ENCODE measurements at regions not wholly inside any gene's neighbourhood (a gene's known extent, or its start where the extent isn't known, plus 50 kb on each side); places are given as distances from the start of the nearest gene placed in this dataset.

DNA sequence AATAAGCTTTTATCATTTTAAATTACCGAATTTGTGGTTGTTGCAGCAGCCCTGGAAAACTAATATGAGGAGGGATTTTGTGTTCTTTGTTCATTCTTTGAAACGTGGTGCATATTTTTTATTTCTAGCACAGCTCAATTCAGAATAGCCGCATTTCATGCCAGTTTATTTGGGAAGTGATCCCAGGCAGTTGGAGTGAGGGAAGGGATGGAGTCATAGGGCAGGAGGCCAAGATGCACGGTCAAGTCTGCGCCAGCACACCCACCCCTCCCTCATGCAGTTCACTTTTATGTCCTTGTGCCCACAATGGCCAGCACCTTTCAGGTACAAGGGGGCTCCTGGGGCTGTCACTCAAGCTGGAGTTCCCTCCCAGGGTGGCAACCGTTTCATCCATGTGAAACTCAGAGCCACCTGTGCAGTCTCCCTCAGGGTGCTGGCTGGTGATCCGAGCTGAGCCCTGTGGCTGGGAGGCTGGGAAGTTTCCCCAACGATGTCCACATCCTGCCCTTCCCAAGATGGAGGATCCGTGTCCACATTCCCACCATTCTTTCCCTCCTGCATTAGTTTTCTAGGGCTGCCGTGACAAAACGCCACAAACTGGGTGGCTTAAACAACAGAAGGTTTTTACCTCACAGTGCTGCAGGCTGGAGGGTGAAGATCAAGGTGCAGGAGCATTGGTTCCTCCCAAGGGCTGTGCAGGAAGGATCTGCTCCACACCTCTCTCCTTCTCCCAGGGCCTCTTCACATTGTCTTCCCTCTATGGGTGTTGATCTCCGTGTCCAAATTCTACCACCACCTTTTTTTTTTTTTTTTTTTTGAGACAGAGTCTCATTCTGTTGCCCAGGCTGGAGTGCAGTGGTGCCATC, 68.5 kb upstream of the ITGA6 start:
- TF ChIP-seq, protein P1, sequence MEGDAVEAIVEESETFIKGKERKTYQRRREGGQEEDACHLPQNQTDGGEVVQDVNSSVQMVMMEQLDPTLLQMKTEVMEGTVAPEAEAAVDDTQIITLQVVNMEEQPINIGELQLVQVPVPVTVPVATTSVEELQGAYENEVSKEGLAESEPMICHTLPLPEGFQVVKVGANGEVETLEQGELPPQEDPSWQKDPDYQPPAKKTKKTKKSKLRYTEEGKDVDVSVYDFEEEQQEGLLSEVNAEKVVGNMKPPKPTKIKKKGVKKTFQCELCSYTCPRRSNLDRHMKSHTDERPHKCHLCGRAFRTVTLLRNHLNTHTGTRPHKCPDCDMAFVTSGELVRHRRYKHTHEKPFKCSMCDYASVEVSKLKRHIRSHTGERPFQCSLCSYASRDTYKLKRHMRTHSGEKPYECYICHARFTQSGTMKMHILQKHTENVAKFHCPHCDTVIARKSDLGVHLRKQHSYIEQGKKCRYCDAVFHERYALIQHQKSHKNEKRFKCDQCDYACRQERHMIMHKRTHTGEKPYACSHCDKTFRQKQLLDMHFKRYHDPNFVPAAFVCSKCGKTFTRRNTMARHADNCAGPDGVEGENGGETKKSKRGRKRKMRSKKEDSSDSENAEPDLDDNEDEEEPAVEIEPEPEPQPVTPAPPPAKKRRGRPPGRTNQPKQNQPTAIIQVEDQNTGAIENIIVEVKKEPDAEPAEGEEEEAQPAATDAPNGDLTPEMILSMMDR (IDR thresholded peaks at IDR 0.05; ENCODE audit: insufficient read depth in 1 of 2, low read depth in 1 of 2, low read length in 1 of 2, severe bottlenecking in 1 of 2, unreplicated experiment in 1 of 2): no peak

DNA sequence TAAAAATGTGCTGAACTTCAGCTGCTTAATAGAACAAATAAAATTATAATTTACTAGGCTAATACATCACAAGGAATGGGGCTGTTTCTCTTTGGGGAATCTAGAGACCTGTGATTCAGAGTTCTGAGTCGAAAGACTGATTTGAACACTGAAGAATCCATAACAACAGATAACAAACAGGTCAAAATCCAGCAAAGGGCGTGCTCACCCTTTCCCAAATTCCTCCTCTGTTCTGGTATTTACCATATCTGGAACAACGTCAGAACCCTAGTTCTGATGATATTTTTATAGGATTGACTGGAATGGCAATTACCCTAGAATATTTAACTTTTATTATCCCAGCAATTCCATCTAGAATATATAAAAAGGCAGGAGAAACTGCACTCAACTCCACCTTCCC, 66.0 kb upstream of the ITGA6 start:
- peaks cover 6% of the 10 kb centered on the region for H3K4me1 Mint-ChIP-seq (ENCODE audit: low read depth, unreplicated experiment)
- no peaks in the 10 kb centered on the region for H3K9me3 ChIP-seq
- TF ChIP-seq, protein P1 (IDR thresholded peaks at IDR 0.05; ENCODE audit: insufficient read depth in 1 of 2, low read depth in 1 of 2, low read length in 1 of 2, severe bottlenecking in 1 of 2, unreplicated experiment in 1 of 2): no peak
- no peak overlapping the region for H3K4me3 Mint-ChIP-seq (ENCODE audit: unreplicated experiment)
- no peaks in the 10 kb centered on the region for H3K27me3 ChIP-seq (replicated peaks; ENCODE audit: control insufficient read depth, insufficient read depth, low read length)
- H3K36me3 Mint-ChIP-seq (ENCODE audit: insufficient read depth, unreplicated experiment): no peaks in the 10 kb centered on the region
- H3K36me3 ChIP-seq (ENCODE audit: control insufficient read depth, insufficient read depth, low read length): no peaks in the 10 kb centered on the region
- H3K9me3 Mint-ChIP-seq (ENCODE audit: unreplicated experiment): no peaks in the 10 kb centered on the region
- no peaks in the 10 kb centered on the region for H3K27me3 Mint-ChIP-seq (ENCODE audit: insufficient read depth, unreplicated experiment)
- no peak overlapping the region for H3K27ac Mint-ChIP-seq (ENCODE audit: unreplicated experiment)
- H3K4me3 ChIP-seq (ENCODE audit: low read depth, low read length): no peak overlapping the region
- DNase-seq: no peak
- intact Hi-C loops (cut with micrococcal nuclease; ENCODE audit: unreplicated experiment): no loop called here
- CTCF ChIA-PET: interaction anchor here (0.7 kb wide), 1 partner anchor 246 kb away, joined by 5 read pairs; no protein-coding TSS in a partner anchor
- BruUV-seq (replicated peaks): no TSS peak
- H3K4me1 ChIP-seq: peaks cover 9% of the 10 kb centered on the region
- POLR2A ChIA-PET: no interaction called here

More for the DNA sequence above, 68.5 kb upstream of the ITGA6 start:
- intact Hi-C loops (cut with micrococcal nuclease; ENCODE audit: unreplicated experiment): no loop called here
- CTCF ChIA-PET: no interaction called here
- no peaks in the 10 kb centered on the region for H3K36me3 Mint-ChIP-seq (ENCODE audit: insufficient read depth, unreplicated experiment)
- no TSS peak for BruUV-seq (replicated peaks)
- DNase-seq: no peak
- H3K4me3 Mint-ChIP-seq (ENCODE audit: unreplicated experiment): no peak overlapping the region
- H3K4me1 Mint-ChIP-seq (ENCODE audit: low read depth, unreplicated experiment): peaks cover 6% of the 10 kb centered on the region
- POLR2A ChIA-PET: no interaction called here
- Histone ChIP-seq H3K9me3 (no peaks in the 10 kb centered on the region), H3K36me3 (ENCODE audit: control insufficient read depth, insufficient read depth, low read length) (no peaks in the 10 kb centered on the region), H3K27me3 (replicated peaks; ENCODE audit: control insufficient read depth, insufficient read depth, low read length) (no peaks in the 10 kb centered on the region), H3K4me1 (peaks cover 9% of the 10 kb centered on the region), H3K4me3 (ENCODE audit: low read depth, low read length) (no peak overlapping the region)
- no peaks in the 10 kb centered on the region for H3K27me3 Mint-ChIP-seq (ENCODE audit: insufficient read depth, unreplicated experiment)
- no peak overlapping the region for H3K27ac Mint-ChIP-seq (ENCODE audit: unreplicated experiment)
- H3K9me3 Mint-ChIP-seq (ENCODE audit: unreplicated experiment): no peaks in the 10 kb centered on the region

GRCh38 chr2:172361840-172362239, 65.5 kb upstream of the ITGA6 start:
- intact Hi-C loops (cut with micrococcal nuclease; ENCODE audit: unreplicated experiment): no loop called here
- Mint-ChIP-seq H3K27ac (ENCODE audit: unreplicated experiment) (no peak overlapping the region), H3K9me3 (ENCODE audit: unreplicated experiment) (no peaks in the 10 kb centered on the region), H3K36me3 (ENCODE audit: insufficient read depth, unreplicated experiment) (no peaks in the 10 kb centered on the region), H3K27me3 (ENCODE audit: insufficient read depth, unreplicated experiment) (no peaks in the 10 kb centered on the region), H3K4me1 (ENCODE audit: low read depth, unreplicated experiment) (peaks cover 6% of the 10 kb centered on the region), H3K4me3 (ENCODE audit: unreplicated experiment) (no peak overlapping the region)
- no peaks in the 10 kb centered on the region for H3K27me3 ChIP-seq (replicated peaks; ENCODE audit: control insufficient read depth, insufficient read depth, low read length)
- CTCF ChIA-PET: interaction anchor here (0.7 kb wide), 1 partner anchor 247 kb away, joined by 5 read pairs; no protein-coding TSS in a partner anchor
- POLR2A ChIA-PET: no interaction called here
- no peaks in the 10 kb centered on the region for H3K9me3 ChIP-seq
- H3K4me3 ChIP-seq (ENCODE audit: low read depth, low read length): no peak overlapping the region
- H3K4me1 ChIP-seq: peaks cover 9% of the 10 kb centered on the region
- TF ChIP-seq, protein P1 (IDR thresholded peaks at IDR 0.05; ENCODE audit: insufficient read depth in 1 of 2, low read depth in 1 of 2, low read length in 1 of 2, severe bottlenecking in 1 of 2, unreplicated experiment in 1 of 2): no peak
- BruUV-seq (replicated peaks): no TSS peak
- no peaks in the 10 kb centered on the region for H3K36me3 ChIP-seq (ENCODE audit: control insufficient read depth, insufficient read depth, low read length)
- DNase-seq: no peak
